ENCODE measurements at regions not wholly inside any gene's neighbourhood (a gene's known extent, or its start where the extent isn't known, plus 50 kb on each side); places are given as distances from the start of the nearest gene placed in this dataset.

- DNase-seq = no peak
Observed at GRCh38 chr11:116130122-116130521, 625.9 kb upstream of the CADM1 start.

DNA sequence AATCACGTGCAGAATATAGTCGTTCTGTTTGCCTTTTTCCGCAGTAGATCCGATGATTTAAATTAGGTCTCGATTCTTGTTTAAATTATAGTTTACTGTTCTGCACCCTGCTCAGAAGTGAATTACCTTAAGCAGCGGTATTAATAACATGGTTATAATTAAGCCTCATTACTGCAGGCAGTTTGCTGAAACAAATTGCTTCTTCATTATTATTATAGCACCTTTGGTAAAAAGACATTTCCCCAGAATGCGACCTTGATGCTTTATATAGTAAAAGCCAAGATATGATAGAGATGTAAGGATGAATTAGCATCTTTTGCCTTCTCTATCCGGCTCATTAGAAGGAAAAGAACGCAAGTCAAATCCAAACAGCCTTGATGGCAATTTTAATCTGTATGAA, 625.2 kb upstream of the CADM1 start:
- no peak for DNase-seq

GRCh38 chr11:116126562-116126961, 622.3 kb upstream of the CADM1 start:
- no peak for DNase-seq

GRCh38 chr11:116124922-116125714, 620.9 kb upstream of the CADM1 start:
- DNase-seq = no peak

DNA sequence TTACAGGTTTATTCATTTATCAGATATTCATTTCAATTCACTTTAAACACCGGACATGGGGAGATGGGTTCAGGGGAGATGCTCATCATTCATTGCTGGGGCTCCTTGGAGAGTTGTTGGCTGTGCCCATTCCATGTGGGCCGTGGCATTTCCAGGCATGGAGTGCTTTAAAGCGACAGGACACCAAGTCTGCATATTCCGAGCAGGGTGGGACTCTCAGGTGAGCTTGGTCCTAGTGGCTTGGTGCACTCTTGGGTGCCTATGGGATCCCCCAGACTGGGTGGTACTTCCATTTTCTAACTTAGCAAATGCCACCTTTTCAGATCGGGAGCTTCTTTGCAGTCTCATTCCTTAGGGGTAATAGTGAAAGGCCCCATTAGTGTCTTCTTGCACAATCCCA, 619.5 kb upstream of the CADM1 start:
- DNase-seq = no peak

GRCh38 chr11:116122697-116123472, 618.7 kb upstream of the CADM1 start:
- DNase-seq = no peak

DNA sequence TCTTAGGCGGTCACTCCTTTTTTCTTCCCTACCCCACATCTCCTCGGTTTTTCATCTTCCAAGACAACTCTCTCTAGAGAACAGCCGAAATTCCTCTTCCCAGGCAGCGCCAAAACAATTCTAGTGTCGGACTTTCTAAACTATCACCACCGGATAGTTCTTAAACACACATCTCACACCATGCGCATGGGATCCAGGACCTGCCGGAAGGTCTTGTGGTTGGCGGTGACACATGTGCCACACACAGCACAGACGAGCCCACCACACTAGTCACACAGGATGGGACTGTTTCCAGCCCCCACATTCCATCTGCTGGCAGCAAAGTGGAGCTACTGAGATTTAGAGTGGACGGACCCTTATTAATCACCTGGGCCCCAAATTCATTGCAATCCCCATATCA, 614.9 kb upstream of the CADM1 start:
- no peak for DNase-seq

DNA sequence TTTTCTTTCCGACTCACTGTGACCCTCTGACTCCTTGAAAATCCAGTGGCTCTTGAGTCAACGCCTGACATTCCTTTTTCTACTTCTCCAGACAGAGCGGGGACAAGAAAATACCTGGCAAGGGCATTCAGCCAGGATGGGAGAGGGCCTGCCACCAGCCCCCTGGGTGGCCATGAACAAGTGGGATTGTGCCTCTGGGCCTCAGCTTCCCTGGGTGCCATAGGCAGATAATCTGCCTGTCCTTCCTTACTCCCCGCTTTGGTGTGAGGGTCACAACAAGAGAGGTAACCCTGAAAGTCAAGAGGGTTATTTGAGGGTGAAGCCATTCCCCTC, 613.9 kb upstream of the CADM1 start:
- DNase-seq = no peak

DNA sequence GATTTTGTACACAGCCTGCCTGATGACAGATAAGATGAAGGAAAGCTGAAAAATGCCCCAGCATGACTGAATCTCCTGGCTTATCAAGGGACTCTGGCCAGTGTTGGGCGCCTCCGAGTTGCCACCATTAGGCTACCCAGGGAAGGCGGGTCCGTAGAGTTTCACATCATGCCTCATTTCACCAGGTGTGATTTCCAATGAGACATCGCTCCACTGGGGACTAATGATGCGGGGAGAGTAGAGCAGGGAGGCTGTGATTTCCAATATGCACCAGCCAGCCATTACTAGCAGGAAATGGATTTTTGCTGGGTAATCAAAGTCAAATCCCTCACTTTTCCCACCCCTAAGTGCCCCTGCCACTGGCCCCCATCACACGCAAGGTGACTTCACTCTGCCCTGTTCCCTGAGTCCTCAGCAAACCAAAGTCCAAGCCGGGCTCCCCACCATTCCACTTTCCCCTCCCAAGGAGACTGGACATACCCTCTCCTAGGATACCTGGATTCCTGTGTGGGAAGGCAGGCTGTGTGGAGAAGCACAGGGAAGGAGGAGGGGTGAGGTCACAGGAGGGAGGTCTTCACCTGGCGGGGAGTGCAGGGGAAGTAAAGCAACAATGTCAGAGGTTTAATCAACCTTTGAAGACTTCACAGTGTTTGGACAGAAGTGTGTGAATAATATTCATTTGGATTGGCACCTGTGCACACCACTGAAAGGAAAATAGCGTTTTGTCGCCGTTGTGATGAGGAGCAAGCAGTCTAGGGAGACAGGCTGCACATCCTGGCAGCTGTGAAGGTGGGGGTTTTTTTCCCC, 613.3 kb upstream of the CADM1 start:
- DNase-seq = no peak

GRCh38 chr11:116115801-116116200, 611.6 kb upstream of the CADM1 start:
- DNase-seq = no peak

DNA sequence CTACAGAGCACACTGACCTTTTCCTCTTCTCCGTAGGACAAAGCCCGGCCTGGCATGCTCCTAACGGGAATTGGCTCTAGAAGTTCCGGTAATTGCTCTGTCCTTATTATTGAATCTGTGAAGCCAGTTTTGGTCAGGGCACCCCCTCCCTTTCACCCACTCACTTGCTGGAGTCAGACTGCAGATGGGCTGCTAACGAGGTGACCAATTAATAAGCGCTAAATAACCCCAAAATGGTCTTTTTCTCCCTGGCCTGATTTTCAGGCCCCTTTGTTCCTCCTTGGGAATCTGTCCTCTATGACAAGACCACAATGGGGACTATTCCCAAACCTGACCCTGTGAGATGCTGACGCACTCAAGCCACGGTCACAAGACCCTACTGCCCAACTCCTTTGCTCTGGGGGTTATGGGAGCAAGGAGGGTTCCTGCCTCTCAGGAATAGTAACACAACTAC, 610.0 kb upstream of the CADM1 start:
- DNase-seq = no peak

- no peak for DNase-seq
Observed at GRCh38 chr11:116112087-116112935, 608.1 kb upstream of the CADM1 start.

GRCh38 chr11:116111546-116111945, 607.3 kb upstream of the CADM1 start:
- DNase-seq = no peak

- DNase-seq = no peak
Observed at GRCh38 chr11:116110802-116111201, 606.6 kb upstream of the CADM1 start.

DNA sequence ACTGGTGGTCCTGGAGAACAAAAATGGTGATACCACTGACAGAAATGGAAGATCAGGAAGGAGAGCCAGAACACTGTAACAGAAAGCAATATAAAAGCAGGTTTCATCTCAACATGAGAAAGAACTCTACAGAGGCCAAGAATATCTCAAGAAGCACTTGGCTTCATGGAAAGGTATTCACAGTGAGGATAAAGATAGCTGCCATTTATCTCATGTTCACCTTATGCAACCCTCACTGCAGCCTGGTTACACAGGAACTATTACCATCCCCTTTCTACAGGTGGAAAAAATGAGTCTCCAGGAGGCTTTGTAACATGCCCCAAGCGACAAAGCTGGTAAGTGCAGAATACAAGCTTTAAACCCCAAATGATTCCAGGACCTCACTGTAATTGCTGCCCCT, 606.1 kb upstream of the CADM1 start:
- no peak for DNase-seq

DNA sequence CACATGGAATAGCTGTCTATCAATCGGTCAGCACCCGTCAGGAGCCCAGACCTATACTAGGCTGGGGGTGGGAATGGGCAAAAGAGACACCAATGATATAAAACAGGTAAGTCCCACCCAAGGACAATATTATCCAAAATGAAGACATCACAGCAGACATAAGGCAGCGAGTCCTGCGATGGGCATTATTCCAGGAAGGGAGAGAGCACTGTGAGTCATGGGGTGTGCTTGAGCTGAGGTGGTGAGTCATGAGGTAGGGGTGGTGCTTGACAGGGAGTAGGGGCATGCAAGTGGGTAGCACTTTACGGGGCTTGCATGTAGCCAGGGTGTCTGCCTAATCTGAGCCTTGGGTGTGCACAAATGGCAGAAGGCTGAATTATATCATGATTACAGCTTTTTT, 605.0 kb upstream of the CADM1 start:
- DNase-seq = no peak

DNA sequence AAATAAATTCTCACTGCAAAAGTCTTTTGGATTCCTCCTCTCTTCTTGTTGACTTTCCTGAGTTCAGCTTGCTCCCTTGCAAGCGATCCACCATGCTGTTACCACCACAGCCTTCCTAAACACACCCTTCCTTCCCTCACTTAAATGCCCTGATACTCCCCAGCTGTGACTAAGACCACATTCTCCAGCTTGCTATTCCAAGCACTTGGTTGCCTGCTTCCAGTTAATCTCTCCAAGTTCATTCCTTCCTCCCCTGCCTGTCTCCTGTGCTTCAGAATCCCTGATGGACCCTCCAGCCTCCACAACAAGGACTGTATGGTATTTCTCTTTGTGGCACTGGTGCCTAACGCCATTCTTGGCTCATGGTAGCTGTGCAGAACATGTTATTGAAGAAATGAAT, 603.9 kb upstream of the CADM1 start:
- DNase-seq = no peak

DNA sequence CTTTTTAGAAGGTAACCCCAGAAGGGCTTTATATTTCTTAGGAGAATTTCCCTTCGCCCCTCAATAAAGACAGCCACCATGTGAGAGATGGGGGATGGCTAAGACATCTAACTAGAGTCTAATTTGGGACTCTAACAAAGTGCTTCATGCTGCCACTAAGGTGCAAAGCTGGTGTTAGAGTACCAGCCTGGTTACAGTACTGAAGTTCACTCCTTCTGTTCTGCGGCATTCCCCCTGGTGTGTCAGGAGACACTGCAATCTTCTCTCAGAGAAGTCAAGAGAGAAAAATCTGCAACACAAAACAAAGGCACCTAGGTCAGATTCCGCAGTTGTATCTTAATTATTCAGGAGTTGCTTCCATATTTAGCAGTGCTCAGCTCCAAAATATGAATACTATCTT, 603.0 kb upstream of the CADM1 start:
- no peak for DNase-seq

DNA sequence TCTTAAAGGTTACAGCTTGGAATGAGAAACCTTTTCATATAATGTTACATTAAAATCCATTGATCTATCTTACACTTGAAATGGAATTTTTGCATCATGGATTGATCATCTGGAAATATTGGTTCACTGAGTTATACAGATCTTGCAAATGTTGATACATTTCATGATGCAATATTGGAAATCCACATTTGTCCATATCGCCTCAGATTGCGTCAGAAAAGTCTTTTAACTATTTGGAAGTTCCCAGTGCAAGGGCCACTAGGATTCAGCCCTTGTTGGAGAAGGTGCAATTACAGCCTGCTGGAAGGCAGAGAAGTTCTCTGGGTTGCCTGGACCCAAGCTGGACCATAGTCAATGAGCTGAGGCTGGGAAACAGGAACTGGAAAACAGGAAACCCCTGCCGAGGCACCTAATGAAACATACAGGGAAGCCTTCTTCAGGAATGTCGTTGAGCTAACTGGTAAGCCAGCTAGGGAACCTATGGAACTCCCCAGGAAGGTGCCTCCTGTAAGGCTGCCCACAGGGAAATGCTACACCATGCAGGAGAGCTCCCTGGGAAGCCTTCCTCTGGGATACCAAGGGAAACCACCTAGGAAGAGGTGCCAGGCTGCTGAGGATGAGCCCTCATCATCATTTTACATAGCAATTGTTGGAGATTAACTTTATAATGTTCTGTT, 600.4 kb upstream of the CADM1 start:
- no peak for DNase-seq

DNA sequence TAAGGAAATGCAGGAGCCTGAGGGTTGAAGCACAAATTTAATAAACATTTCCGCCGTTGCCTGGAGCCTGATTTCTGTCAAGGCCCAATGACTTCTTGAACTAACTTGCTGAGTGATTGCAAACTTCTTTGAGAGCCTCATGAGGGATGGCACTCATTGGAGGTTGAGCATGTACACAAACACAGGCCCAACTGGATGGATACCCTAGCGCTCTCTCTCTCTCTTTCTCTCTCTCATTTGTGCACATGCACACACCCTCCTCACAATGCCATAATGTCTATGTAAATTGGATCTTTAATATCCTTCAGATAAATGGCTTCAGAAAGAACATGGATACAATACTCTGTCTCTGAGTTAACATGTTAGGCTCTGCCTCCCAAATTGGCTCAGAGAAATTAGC, 597.7 kb upstream of the CADM1 start:
- no peak for DNase-seq

DNA sequence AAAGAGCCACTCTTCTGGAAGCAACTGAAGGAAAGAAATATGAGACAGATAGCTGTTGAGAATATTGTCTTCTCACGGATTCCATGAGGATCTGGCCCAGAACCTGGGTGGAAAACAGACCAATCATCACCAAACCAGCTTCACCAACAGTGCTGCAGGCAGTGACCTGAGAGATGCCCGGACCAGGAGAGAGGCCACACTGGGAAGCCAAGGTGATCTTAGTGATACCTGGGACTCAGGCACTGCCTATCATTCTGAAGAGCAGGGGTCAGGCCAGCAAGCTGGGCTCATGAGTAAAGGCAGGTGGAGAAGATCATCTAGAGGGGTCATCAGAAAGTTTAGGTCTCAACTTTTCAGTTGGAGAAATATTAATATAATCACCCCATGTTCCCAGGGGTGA, 595.8 kb upstream of the CADM1 start:
- no peak for DNase-seq

GRCh38 chr11:116099541-116099940, 595.3 kb upstream of the CADM1 start:
- no peak for DNase-seq

All from CD4-positive, alpha-beta T cell treated with Interleukin-17A for 4 hours (primary cell).